Activated CD8-positive, alpha-beta memory T cell treated with anti-CD3 and anti-CD28 coated beads for 36 hours (primary cell): ENCODE measurements at regions not wholly inside any gene's neighbourhood (a gene's known extent, or its start where the extent isn't known, plus 50 kb on each side); places are given as distances from the start of the nearest gene placed in this dataset.

Experiments used
- CTCF ChIA-PET: fragments of 350-600 bp; sonication (Branson Sonifier 250); formaldehyde crosslinking; loops from one replicate; lab custom pipeline; 2021; ENCODE audit warnings: antibody characterized with exemption; lab: Charles Lee
- POLR2A ChIA-PET: fragments of 350-600 bp; sonication (Branson Sonifier 250); formaldehyde crosslinking; loops from one replicate; lab custom pipeline; 2021; ENCODE audit warnings: antibody characterized with exemption; lab: Charles Lee

- ChIA-PET CTCF (interaction anchor here (1.6 kb wide), 1 partner anchor 40 kb away, joined by 3 read pairs; no protein-coding TSS in a partner anchor), POLR2A (no interaction called here)
Observed at GRCh38 chr21:43321111-43321510, 105.8 kb downstream of the SIK1 start.

- ChIA-PET CTCF (interaction anchor here (1.6 kb wide), 1 partner anchor 41 kb away, joined by 3 read pairs; no protein-coding TSS in a partner anchor), POLR2A (no interaction called here)
Observed at GRCh38 chr21:43320526-43320925, 106.4 kb downstream of the SIK1 start.

- ChIA-PET CTCF (no interaction called here), POLR2A (interaction anchor here (0.5 kb wide), 1 partner anchor 957 kb away, joined by 3 read pairs; no protein-coding TSS in a partner anchor)
Observed at GRCh38 chr21:43318841-43319781, 107.8 kb downstream of the SIK1 start.

GRCh38 chr21:43318368-43318767 is 108.6 kb downstream of the SIK1 start:
- ChIA-PET CTCF (no interaction called here), POLR2A (interaction anchor here (0.5 kb wide), 1 partner anchor 957 kb away, joined by 3 read pairs; no protein-coding TSS in a partner anchor)

- ChIA-PET POLR2A (no interaction called here), CTCF (no interaction called here)
Observed at GRCh38 chr21:43317959-43318358, 109.0 kb downstream of the SIK1 start.

- POLR2A ChIA-PET: no interaction called here
- CTCF ChIA-PET: no interaction called here
Observed at GRCh38 chr21:43317254-43317748, 109.6 kb downstream of the SIK1 start.

GRCh38 chr21:43316156-43316845 is 110.6 kb downstream of the SIK1 start:
- ChIA-PET POLR2A (no interaction called here), CTCF (no interaction called here)

- CTCF ChIA-PET: no interaction called here
- POLR2A ChIA-PET: no interaction called here
Observed at GRCh38 chr21:43315244-43316137, 111.4 kb downstream of the SIK1 start.

GRCh38 chr21:43313939-43314405 is 113.0 kb downstream of the SIK1 start:
- CTCF ChIA-PET: no interaction called here
- POLR2A ChIA-PET: no interaction called here

- ChIA-PET CTCF (no interaction called here), POLR2A (no interaction called here)
Observed at GRCh38 chr21:43313221-43313938, 113.6 kb downstream of the SIK1 start.

GRCh38 chr21:43312751-43313169 is 114.2 kb downstream of the SIK1 start:
- ChIA-PET CTCF (no interaction called here), POLR2A (no interaction called here)

GRCh38 chr21:43312011-43312410 is 114.9 kb downstream of the SIK1 start:
- ChIA-PET POLR2A (no interaction called here), CTCF (no interaction called here)

- CTCF ChIA-PET: no interaction called here
- POLR2A ChIA-PET: no interaction called here
Observed at GRCh38 chr21:43311301-43311817, 115.6 kb downstream of the SIK1 start.

GRCh38 chr21:43308815-43309283 is 118.1 kb downstream of the SIK1 start:
- ChIA-PET CTCF (no interaction called here), POLR2A (no interaction called here)

- CTCF ChIA-PET: no interaction called here
- POLR2A ChIA-PET: no interaction called here
Observed at GRCh38 chr21:43308101-43308814, 118.7 kb downstream of the SIK1 start.

- ChIA-PET POLR2A (no interaction called here), CTCF (no interaction called here)
Observed at GRCh38 chr21:43307677-43308070, 119.3 kb downstream of the SIK1 start.

GRCh38 chr21:43306911-43307676 is 119.8 kb downstream of the SIK1 start:
- CTCF ChIA-PET: no interaction called here
- POLR2A ChIA-PET: no interaction called here
